CD4-positive, alpha-beta T cell treated with Interleukin-4 for 1 hour (primary cell): ENCODE measurements at regions not wholly inside any gene's neighbourhood (a gene's known extent, or its start where the extent isn't known, plus 50 kb on each side); places are given as distances from the start of the nearest gene placed in this dataset.

ENCODE experiments used
- DNase-seq, 2 donors: peaks; one replicate each; pipeline ENCODE4 v3.0.0-alpha.2; 2020 to 2022

- no peak for DNase-seq
Observed at GRCh38 chr1:2935751-2936390, 85.4 kb upstream of the ACTRT2 start.

GRCh38 chr1:2936559-2937515, 84.4 kb upstream of the ACTRT2 start:
- DNase-seq = no peak

GRCh38 chr1:2937805-2938204, 83.5 kb upstream of the ACTRT2 start:
- DNase-seq = no peak

GRCh38 chr1:2939041-2939552, 82.2 kb upstream of the ACTRT2 start:
- no peak for DNase-seq

GRCh38 chr1:2940178-2940577, 81.1 kb upstream of the ACTRT2 start:
- no peak for DNase-seq

GRCh38 chr1:2941040-2941439, 80.2 kb upstream of the ACTRT2 start:
- DNase-seq = no peak

- DNase-seq = no peak
Observed at GRCh38 chr1:2941907-2942306, 79.4 kb upstream of the ACTRT2 start.

GRCh38 chr1:2942410-2942809, 78.9 kb upstream of the ACTRT2 start:
- DNase-seq = no peak

- no peak for DNase-seq
Observed at GRCh38 chr1:2943686-2944260, 77.5 kb upstream of the ACTRT2 start.

- DNase-seq = no peak
Observed at GRCh38 chr1:2944705-2945104, 76.6 kb upstream of the ACTRT2 start.

- DNase-seq = no peak
Observed at GRCh38 chr1:2945821-2946231, 75.4 kb upstream of the ACTRT2 start.

GRCh38 chr1:2946291-2946690, 75.0 kb upstream of the ACTRT2 start:
- DNase-seq = no peak

- no peak for DNase-seq
Observed at GRCh38 chr1:2946999-2947690, 74.1 kb upstream of the ACTRT2 start.

GRCh38 chr1:2948001-2948750, 73.1 kb upstream of the ACTRT2 start:
- no peak for DNase-seq

GRCh38 chr1:2948751-2949680, 72.3 kb upstream of the ACTRT2 start:
- DNase-seq = no peak

GRCh38 chr1:2949966-2950925, 71.0 kb upstream of the ACTRT2 start:
- no peak for DNase-seq

- DNase-seq = no peak
Observed at GRCh38 chr1:2950926-2951305, 70.4 kb upstream of the ACTRT2 start.

GRCh38 chr1:2951856-2952255, 69.4 kb upstream of the ACTRT2 start:
- DNase-seq = no peak

GRCh38 chr1:2952371-2952770, 68.9 kb upstream of the ACTRT2 start:
- DNase-seq = no peak

- no peak for DNase-seq
Observed at GRCh38 chr1:2952992-2953391, 68.3 kb upstream of the ACTRT2 start.
